OCI-M1 (cell line): ENCODE measurements at regions not wholly inside any gene's neighbourhood (a gene's known extent, or its start where the extent isn't known, plus 50 kb on each side); places are given as distances from the start of the nearest gene placed in this dataset.
"Not testable (repeated sequence)": the region's sequence is repeated elsewhere in the genome, so short reads cannot be mapped to it uniquely, and the experiment has no call there.

Experiments used
- DNase-seq: peaks from one replicate; lab custom pipeline; 2025; lab: John Stamatoyannopoulos, UW

DNA sequence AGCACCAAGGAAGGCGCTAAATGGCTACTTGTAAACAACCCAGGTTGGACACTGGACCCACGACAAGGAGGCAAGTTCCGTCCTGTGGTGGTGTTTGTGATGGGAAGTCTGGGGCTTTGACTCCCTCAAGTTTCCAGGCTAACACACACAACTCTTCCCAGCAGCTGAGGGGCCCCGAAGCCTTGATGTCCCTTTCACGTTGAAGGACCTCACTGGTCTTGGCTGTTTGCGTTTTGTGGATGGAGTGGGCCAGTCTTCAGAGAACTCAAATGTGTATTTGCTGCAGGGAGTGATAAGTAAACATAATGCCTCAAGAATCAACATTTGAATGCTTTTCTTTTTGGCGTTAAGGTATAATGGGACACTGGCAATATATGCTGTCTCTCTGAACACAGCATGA lies 199.2 kb downstream of the TM9SF2 start:
- no peak for DNase-seq

DNA sequence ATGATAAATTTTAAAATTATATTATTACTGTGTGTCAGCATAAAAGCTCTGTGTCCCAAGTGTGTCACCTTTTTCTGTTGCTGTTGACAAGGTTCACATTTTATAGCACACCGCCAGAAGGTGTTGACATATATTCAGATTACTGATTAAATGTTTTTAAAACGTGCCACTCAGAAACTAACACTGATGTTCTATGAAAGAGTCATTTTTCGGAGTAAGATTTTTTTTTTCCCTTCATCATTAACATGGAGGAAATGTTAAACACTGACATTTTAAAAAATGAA lies 197.5 kb downstream of the TM9SF2 start:
- DNase-seq, result no peak

DNA sequence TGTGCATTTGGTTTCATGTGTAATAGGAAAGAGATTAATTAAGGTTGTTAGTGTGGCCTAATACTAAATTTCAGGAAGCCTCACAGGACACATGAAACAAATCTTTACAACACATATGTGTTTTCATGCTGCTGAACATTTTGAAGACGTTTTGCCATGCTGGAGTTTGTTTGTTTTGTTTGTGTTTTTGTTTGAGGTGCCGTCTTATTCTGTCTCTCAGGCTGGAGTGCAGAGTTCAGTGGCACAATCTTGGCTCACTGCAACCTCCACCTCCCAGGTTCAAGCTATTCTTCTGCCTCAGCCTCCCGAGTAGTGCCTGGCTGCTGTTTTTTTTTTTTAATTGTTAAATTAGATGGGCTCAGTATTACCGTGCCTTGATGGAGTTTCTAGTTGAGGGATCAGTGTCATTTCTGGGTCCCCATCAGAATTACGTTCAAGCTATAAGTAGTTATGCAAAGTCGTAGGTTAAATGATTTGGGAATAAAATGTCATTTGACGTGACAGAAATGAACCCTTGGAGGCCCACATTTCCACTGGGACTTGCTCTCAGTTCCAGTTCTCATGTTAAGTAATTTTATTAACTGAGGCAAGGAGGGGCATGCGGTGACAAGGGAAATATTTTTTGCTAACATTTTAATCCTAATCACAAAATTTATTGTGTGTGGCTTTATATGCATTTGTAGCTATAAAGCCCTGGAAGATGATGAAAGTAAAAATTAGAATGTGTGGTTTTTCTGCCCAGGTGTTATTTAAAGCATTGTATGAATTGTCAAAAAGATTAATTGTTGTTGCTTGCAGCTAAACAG lies 196.9 kb downstream of the TM9SF2 start:
- DNase-seq, result no peak

DNA sequence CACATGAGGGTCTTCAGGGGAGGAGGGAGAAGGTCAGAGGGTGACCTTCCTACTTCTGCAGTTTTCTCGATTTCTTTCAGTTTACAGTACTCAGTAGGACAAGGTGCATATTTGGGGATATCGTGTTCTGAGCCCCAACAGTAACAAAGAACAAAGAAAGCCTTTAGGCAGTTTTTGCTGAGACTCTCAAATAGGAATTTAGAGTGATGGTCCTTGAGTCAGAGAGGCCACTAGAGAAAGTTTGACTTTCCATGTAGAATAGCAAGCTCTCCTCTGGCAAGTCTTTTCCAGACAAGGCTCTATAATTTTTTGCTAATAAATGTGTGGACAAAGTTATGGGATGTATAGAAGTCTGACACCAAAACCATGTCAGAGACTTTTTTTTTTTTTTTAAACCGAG lies 194.6 kb downstream of the TM9SF2 start:
- no peak for DNase-seq

DNA sequence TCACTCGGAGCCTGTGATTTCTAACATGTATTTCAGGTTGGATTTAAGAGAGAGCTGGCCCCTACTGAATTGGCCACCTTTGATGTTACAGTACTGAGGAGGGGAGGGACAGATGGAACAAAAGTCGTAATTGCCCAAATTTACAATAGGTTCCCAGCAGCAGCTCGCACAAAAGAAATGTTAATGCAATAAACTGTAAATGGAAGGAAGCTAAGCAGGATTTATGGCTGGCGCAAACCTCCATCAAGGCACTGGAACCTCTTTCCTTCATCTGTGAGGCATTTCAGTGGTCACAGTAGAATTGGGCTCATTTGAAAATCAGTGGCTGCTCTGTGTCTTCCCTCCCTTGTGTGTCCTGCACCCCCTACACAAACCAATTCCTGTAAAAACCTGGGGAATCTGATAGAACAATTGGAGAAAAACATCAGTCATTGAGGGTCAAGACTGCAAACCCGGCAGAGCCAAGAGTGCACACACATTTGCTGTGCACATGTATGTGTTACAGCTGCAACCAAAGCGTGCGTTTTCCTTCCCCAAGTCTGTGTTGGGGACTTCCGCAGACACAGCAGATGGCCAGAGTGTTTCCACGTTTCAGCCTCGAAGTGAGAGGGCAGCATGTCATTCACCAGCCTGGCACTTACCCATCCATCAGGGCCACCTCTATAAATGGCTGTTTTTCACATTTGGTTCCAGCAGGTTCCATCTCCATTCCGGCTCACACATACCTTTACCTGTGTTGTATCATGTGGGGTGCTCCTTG lies 192.8 kb downstream of the TM9SF2 start:
- DNase-seq, result no peak

DNA sequence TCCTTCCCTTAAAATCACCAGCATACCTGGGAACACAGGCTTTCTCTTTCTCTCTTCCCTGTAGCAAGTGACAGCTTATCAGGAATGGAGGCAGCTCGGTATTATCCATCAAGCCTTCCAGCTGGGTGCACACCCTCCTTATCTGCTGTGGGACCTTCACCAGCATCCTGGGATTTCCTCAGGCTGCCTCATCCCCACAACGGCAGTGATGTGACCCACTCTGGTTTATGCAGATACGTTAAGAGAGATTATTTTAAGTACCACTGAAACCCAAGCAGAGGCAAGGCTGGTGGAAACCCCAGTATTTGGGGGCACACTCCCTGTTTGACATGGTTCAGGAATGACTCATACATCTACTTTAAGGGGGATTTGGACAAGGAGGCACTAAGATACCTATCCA lies 192.1 kb downstream of the TM9SF2 start:
- no peak for DNase-seq

DNA sequence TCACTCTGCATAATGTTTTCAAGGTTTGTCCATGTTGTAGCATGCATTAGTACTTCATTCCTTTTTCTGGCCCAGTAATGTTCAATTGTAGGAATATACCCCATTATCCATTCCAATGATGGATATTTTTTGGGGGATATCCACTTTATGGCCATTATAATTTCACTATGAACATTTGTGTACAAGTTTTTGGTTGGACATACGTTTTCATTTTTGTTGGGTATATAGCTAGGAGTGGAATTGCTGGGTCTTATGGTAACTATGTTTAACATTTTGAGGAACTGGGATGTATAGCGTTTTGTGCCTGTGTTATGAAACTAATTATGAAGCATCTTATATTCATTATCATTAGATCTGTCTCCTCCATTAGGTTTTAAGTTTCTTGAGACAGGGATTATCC lies 191.6 kb downstream of the TM9SF2 start:
- no peak for DNase-seq

DNA sequence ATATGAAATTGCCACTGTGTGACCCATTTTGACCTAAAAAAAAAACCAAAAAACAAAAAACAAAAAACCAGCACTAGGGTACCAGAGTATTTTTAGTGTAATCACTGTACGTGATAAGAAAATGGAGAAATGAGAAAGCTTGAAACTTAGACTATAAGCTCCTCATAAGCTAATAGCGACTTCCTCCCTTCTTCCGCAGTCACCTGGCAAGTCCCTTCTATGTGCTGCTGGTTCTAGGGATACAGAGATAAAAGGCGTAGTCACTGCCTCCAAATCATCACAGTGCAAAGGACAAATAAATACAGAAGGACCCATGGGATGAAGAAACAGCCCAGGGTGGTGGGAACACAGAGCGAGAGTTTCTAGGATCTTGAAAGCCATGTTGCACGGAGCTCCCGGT lies 190.3 kb downstream of the TM9SF2 start:
- no peak for DNase-seq

DNA sequence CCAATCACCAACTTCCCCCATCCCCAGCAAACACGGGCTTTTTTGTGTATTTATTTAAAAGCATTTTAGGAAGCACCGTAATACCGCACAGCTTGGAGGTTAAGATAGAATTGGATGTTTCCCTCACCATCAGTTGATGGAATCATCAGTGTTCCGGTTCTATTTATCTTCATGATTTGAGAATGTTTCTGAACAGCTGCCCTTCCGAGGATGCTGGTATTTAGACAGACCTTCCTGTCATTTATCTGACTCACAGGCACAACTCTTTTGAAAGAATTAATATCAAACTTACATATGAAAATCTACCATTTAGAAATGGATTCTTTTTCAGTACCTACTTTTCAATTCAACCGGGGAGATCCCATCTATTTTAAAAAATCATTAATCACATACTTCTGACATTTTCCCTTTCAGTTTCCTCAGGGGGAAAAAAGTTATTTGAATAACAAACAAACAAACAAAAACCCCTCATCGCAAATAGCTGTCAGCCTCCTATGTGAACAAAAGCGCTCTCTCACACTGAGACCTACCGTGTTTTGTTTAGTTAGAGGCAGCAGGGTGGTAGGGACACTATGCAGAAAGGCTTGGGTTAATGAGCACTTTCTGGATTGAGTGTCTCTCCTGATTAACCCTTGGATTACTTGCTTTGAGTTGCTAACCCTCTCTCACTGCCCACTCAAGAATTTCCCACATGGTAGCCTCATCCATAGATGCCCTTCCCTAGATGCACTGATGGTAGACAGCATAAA lies 189.3 kb downstream of the TM9SF2 start:
- no peak for DNase-seq

DNA sequence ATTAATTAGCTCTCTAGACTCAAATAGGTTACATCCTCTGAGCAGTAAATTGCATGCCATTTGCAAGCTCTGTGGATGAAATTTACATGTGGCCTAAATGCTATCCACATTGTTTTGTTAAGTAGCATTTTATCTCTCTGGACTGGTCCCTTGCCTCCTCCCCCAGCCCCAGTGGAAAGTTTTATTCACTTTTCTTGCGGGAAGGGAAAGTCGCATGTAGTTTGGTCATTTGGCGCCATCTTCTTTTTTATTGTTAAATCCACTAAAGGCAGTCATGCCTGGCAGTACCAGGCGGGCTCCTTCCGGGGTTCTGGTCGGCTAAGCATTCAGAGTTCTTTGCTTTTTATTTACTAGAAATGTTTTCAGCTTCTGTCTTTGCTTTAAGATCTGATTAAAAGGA lies 188.7 kb downstream of the TM9SF2 start:
- DNase-seq, result no peak

DNA sequence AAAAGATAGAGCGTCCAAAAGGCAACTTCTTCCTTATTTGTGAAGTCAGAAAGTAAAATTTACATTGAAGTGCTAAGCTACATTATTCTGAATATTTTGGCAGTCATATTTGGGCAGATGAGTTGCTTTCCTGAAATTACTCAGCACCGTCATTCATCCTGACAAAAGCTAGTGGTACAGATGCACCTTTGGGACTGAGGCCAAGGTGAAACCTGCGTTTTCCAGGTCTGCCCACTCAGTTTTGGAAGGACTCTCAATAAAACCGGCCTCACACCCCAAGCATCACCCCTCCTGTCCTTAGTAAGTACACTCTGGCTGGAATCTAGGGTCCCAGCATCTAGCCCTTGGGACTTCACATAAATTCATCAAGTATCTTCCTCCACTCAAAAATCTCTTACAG lies 187.5 kb downstream of the TM9SF2 start:
- no peak for DNase-seq

DNA sequence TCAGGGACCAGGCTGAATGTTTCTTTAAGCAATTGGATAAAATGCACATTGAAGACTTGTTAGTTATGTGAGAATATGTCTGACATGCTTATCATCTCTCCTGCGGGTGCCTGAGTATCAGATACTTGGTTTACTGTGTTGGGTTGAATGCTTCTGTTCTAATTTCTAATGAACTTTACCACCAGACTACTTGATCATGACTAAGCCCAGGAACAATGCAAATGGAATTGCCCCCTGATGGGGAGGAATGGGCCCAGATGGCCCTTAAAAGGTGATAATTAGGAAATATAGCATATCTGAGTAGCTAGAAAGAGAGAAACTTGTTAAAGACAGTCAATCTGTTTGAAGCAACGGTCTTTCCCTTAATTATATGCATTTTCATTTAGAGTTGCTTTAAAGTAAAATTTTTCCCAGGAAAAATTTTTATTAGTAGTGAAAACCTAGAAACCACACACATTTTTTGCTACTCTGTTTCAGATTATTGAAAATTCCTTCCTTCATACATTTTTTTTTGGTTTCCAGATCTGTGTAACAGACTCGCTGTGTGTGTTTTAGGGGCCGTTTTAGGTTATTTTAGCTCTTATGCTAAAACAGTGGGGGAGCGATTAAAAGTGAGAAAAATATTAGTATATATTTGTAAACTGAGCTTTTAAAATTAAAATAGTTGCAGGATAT lies 186.6 kb downstream of the TM9SF2 start:
- no peak for DNase-seq

DNA sequence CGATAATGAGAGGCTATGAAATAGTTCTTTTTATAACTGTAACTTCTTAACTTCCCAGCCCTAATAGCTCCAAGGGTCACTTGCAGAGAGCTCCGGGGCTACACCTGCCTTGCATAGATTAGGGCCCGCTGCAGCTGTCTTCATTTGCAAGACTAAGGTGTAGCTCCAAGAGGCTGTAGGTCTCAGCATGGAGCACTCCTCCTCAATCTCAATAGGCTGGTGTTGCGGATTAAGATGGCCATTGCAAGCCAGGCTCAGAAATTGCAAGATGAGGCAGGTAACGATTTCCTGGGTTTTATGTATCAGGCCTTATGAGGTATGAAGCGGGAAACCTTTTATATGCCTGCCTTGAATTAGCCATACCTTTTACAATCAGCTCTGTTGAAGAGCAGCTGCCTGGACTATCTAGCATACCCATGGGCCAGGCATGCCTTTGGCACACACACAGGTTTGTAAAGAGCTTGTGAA lies 185.7 kb downstream of the TM9SF2 start:
- DNase-seq, result no peak

DNA sequence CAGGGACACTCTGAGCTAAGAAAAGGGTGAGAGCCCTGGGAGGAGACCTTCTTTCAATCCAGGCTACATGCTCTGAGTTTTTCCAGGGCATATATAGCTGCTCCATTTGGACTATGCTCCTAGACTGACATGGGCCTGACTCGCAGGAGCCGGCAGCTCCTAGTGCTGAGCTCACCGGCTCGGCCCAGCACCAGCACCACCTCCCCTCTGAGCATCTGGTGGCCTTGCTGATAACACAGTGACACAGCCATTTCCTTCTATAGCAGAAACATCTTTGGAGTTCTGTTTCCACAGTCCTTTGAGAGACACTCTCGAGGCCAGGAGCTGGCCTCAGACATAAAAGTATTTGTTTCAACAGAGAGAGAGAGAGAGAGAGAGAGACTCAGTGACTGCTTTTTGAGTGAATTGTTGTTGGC lies 184.9 kb downstream of the TM9SF2 start:
- DNase-seq, result peak; percentile 81

DNA sequence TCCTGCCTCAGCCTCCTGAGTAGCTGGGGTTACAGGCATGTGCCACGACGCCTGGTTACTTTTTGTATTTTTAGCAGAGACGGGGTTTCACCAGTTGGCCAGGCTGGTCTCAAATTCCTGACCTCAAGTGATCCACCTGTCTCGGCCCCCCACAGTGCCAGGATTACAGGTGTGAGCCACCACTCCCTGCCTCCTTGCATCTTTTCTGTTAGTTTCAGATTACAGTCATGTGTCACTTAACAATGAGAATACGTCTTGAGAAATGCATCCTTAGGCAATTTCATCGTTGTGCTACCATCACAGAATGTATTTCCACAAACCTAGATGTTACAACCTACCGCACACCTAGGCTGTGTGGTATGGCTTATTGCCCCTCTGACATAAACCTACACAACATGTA lies 180.4 kb downstream of the TM9SF2 start:
- no peak for DNase-seq

DNA sequence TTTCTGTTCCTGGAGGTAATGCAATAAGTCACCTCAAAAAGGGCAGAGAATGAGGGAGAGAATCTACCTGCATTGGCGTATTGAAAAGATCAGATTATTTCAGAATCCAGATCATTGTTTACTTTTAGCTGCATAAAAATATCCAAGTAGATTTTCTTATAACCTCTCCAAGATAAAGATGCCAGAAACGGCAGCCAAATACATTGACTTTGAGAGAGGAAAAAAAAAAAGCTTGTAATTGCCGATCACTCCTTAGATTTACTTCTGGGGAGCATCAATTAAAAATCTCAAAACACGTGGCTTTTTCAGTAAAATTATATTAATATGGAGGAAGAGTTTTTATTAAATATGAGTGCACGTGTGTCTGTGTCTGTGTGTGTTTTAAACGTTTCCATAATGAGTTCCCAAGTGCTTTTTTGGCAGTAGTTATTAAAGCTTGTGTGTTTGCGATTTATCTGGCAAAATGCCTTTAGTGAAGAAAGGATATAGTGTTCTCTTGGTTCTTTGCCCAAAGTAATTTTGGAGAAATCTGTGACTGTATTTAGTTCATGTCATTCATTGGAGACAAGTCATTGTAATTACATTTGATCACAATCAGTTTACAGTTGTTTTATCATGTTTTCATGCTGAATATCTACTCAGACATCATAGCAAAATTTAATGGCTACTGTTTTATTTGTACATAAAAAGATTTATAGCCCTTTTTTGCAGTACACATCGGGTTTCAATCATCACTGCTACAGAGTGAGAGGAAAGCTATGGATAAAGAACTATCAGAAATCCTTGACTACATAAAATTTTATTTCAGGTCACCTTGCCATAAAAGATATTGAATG lies 176.1 kb downstream of the TM9SF2 start:
- DNase-seq, result no peak

DNA sequence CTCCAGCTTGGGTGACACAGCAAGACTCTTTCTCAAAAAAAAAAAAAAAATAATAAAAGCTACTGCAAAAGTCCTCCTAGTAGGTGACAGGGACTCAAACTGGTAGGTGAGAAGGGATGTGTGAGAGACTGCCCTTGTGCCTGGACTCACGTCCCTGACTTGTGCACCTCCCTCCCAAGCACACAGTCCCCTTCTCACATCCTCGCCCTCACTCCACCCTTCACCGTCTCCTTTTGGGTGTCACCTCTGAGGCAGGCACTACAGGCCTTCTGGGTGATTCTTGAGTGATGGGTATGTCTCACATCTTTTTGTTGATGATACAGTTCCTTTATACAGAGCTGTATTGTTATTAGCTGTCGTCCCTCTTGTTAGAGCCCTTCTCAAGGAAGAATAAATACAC lies 170.5 kb downstream of the TM9SF2 start:
- no peak for DNase-seq

DNA sequence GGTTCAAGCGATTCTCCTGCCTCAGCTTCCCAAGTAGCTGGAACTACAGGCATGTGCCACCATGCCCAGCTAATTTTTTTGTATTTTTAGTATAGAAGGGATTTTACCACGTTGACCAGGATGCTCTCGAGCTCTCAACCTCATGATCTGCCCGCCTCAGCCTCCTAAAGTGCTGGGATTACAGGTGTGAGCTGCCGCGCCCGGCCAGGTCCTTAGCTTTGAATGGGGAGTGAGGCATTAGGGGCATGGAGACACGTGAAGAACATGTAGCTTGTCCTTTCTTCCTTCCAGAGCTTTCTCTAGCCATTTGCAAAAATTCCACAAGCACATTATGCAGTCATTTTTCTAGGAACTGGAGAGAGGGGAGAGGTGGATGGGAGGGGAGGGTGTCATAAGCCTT lies 167.8 kb downstream of the TM9SF2 start:
- not testable (repeated sequence) for DNase-seq

DNA sequence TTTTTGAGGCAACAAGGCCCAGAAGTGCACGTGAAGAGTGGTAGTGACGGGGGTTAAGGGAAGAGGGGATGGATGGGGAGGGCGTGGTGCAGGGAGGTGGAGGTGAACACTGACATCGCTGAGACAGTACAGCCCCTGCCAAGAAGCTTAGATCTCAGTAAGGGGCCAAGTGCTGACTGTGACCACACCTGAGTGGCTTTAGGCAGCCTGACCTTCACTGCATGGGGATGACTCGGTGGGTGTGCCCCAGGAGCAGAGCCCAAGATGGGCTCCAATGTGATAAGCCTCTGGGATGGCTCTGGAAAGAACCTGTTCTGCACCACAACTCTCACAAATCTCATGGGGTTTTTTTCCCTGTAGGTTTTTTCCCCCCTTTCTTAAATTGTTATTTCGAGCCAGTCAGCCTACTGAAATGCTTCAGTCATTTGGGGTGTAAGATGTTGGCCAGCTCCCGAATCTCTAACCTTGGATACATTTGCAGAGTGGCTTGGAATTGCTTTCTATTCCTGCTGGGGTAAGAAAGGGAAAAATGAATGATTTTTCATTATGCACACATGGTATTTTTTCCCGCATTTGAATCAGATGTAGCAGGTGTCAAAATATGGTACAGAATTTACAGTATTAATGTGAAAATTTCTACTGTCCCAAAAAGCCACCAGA lies 165.0 kb downstream of the TM9SF2 start:
- no peak for DNase-seq

DNA sequence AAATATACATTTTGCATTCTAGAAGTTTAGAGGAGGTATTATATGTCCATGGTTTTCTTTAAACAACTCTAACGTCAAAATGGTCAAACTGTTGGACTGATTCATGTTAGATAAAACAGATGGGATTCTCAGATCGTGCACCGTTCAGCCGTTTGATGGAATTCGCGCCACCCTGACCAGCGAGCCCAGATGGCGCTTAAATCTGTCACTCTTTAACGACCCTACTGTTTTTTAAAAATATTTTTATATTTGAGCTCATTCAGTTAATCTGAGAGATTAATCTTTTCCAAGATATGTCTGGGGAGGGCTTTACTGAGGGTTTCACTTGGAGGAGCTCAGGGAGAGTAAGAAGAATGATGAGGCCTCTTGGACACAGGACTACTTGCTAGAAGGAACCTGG lies 164.4 kb downstream of the TM9SF2 start:
- no peak for DNase-seq

DNA sequence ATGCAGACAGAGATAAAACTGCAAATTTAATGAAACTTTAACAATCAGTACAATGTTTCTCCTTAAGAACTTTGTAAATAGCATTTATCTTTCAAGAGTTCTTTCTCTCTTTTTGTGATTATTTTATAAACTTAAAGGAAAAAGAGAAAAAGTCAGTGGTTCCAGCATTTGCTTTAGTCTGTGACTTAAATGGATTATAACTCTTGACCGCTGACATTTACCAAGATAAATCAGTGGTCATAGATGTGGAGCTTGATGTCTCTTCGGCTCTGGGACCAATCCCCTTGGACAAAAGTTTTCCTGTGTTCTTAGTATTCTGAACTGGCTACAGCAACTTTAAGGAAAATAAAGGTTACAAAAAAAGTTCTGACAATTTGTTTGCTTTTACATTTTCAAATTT lies 162.6 kb downstream of the TM9SF2 start:
- no peak for DNase-seq
